ENCODE measurements at regions not wholly inside any gene's neighbourhood (a gene's known extent, or its start where the extent isn't known, plus 50 kb on each side); places are given as distances from the start of the nearest gene placed in this dataset.

DNA sequence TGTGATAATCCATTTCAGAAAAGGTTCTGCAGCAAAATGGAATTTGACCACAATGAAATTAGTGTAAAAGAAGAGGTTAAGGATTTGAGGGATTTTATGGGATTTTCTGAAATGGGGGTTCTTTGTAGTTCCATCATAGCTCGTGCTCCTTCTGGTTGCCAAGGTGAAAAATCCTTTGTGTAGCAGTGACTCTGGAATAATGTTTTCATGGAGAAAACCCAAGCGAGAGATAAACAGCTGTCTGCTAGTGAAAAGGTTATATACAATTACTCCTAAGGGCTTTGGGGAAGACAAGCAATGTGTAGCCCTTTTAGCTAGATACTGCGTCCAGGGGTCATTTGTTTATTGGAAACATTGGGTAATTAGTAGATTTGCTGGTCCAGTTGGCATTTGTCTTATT is 453.2 kb upstream of the DEPDC1 start:
- DNase-seq (ENCODE audit: low read depth in 4 of 4, low spot score in 3 of 4): no peak

DNA sequence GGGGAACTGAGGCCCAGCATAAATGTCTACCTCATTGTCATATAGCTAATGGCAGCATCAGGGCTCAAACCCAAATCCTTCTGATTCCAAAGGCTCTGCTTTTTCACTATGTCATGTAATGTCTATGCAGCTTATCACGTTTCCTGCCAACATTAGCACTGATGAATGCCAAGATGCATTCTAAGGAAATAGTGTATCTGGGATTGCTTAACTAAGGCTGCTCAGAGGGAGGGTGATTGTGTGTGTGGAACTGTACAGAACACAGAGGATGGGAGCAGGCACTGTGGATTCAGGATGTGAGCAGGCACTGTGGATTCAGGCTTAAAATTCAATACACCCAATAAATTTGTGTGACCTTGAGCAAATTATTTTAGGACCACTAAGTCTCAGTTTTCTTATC is 456.4 kb upstream of the DEPDC1 start:
- no peak for DNase-seq (ENCODE audit: low read depth in 4 of 4, low spot score in 3 of 4)

- no peak for DNase-seq (ENCODE audit: low read depth in 4 of 4, low spot score in 3 of 4)
These were observed 458.0 kb upstream of the DEPDC1 start for GRCh38 chr1:68954841-68955240.

DNA sequence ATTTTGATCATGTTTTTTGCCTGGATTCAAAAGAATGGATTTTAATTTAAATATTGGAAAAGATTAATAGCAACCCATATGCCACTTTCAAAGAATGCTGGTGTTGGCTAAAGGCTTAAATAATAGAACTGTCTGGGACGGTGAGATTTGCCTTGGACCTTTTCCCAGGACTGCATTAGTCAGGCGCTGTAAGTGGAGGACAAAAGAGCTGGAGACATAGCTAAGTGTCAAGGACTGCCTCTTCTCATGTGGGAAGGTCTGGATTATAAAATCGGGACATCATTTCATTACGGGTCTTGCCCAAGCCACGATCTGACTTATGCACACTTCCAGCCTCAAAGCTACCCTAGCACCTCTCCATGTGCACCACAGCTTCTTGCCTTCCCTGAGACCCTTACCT is 458.5 kb upstream of the DEPDC1 start:
- no peak for DNase-seq (ENCODE audit: low read depth in 4 of 4, low spot score in 3 of 4)

DNA sequence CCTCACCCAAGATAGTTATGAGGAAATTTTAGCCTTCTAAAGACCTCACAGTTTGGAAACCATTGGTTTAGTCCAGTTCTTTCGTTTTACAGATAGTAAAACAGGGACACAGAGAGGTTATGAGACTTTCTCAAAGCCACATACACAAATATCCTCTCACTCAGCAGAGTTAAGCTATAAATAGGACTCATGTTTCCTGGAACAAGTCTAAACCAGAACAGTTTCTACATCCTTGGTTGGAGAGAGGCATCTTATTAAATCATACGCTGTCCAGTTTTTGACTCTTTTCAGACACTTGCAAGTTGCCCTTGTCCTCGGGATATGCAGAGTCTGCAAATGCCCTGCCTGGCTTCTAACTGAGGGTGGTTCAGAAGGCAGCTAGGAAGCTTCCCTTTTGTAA is 462.1 kb upstream of the DEPDC1 start:
- no peak for DNase-seq (ENCODE audit: low read depth in 4 of 4, low spot score in 3 of 4)

GRCh38 chr1:68959461-68960030 is 462.7 kb upstream of the DEPDC1 start:
- DNase-seq (ENCODE audit: low read depth in 4 of 4, low spot score in 3 of 4): no peak

- DNase-seq (ENCODE audit: low read depth in 4 of 4, low spot score in 3 of 4): no peak
These were observed 464.3 kb upstream of the DEPDC1 start for GRCh38 chr1:68961143-68961542.

DNA sequence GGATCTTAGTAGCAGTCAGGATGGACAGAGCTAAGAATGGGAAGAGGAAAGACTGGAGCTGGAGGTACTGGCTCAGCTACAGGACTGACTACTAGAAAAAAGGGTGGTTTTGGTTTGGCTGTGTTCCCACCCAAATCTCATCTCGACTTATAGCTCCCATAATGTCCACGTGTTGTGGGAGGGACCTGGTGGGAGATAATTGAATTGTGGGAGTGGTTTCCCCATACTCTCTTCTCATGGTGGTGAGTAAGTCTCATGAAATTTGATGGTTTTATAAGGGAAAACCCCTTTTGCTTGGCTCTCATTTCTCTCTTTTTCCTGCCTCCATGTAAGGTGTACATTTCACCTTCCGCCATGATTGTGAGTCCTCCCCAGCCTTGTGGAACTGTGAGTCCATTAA is 466.5 kb upstream of the DEPDC1 start:
- no peak for DNase-seq (ENCODE audit: low read depth in 4 of 4, low spot score in 3 of 4)

GRCh38 chr1:68969441-68969840 is 472.6 kb upstream of the DEPDC1 start:
- no peak for DNase-seq (ENCODE audit: low read depth in 4 of 4, low spot score in 3 of 4)

- DNase-seq (ENCODE audit: low read depth in 4 of 4, low spot score in 3 of 4): no peak
These were observed 473.7 kb upstream of the DEPDC1 start for GRCh38 chr1:68970571-68970970.

GRCh38 chr1:68973459-68974244 is 476.8 kb upstream of the DEPDC1 start:
- DNase-seq (ENCODE audit: low read depth in 4 of 4, low spot score in 3 of 4): no peak

GRCh38 chr1:68974447-68974846 is 477.6 kb upstream of the DEPDC1 start:
- no peak for DNase-seq (ENCODE audit: low read depth in 4 of 4, low spot score in 3 of 4)

GRCh38 chr1:68975212-68975933 is 478.5 kb upstream of the DEPDC1 start:
- DNase-seq (ENCODE audit: low read depth in 4 of 4, low spot score in 3 of 4): peak in 1 of 4 donors; percentile 33

DNA sequence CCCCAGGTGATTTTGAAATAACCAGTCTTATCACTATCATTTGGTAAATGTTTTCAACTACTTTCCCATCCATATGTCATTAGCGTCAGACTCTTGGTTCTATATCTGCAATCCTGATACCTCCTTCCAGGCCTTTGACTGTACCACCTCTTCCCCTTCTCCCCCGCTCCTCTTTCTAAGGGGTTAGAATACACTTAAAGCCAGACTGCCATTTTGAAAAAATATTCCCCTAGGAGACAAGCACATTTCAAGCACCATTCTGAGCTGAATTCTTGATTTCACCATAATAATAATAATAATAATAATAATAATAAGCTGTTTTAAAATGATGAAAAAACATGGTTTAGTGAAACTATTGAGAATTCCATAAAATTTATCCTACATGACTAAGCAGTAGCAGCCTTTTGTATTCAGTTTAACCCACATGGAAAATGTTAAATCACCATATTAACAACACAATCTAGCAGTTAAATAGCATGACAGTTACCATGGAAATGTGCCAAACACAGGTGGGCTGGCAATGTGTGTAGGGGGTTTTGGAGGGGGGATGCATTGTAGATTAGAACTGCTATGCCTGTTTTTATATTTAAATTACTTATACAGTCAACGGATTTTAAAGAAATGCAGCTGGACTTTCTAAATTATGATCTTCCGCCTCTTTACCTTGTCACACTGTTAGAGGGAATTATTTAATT is 480.2 kb upstream of the DEPDC1 start:
- DNase-seq (ENCODE audit: low read depth in 4 of 4, low spot score in 3 of 4): no peak

DNA sequence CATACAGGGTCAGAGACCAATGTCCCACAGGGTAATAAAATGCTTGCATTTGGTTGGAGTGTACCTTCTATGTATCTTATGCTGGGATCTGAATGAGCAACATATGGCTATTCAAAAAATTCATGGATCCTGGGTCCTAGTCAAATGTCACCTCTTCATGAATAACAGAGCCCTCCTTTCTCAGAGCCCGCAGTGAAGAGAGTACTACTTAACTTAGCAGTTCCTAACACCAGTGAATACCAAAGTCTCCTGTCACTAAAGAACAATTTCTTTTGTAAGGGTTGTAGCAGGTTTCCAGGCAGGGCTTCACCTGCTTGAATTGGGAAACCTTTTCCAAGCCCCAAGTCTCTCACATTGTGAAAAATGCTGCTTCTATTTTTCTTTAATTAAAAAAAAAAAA is 483.0 kb upstream of the DEPDC1 start:
- no peak for DNase-seq (ENCODE audit: low read depth in 4 of 4, low spot score in 3 of 4)

DNA sequence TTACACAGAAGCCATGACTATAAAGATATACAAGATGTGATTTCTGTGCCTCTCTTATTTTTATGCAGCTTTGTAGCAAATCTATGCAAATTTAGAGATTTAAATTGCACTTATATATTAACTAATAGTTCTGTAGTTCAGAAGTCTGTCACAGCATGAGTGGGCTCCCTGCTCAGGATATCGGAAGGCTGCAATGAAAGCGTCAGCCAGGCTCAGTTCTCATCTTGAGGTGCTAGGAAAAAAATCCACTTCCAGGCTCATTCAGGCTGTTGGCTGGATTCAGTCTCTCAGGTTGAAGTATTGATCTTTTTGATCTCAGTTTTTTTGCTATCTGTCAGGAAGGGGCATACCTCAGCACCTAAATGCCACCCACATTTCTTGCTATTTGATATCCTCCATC is 487.4 kb upstream of the DEPDC1 start:
- DNase-seq (ENCODE audit: low read depth in 4 of 4, low spot score in 3 of 4): no peak

DNA sequence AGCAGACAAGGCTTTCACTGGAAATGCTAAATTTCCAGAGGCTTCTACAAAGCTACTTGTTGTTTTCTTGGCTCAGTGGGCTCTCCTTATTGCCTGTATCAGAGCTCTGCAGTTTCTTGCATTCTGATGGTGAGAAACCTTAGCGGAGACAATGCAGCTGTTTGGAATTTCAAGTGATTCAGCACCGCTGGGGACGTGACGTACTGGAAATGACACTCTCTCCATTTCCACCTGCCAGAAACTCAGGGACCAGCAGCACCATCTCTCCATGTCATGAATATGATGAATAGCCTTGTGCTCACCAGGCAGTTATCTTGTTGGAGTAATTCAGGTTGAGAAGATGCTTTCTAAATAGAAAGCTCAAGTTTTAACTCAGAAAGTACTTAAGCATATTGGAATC is 497.2 kb upstream of the DEPDC1 start:
- no peak for DNase-seq (ENCODE audit: low read depth in 4 of 4, low spot score in 3 of 4)

DNA sequence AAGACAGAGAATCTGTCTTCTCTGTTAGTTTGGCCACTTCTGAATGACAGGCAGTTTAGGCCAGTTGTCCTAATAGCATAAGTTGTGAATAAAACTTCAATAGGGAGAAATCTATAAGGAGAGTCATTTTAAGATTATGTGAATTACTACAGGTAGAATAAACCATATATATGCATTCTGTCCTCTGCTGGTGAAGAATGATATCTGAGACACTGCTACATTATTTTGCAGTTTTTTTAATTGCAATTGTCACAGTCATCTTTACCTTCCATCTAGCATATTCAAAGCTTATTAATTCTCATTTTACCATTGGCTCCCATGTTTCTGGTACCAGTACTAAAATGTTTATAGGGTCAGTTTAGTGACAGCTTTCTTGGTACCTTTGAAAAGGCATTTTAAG is 519.6 kb upstream of the DEPDC1 start:
- DNase-seq (ENCODE audit: low read depth in 4 of 4, low spot score in 3 of 4): no peak

DNA sequence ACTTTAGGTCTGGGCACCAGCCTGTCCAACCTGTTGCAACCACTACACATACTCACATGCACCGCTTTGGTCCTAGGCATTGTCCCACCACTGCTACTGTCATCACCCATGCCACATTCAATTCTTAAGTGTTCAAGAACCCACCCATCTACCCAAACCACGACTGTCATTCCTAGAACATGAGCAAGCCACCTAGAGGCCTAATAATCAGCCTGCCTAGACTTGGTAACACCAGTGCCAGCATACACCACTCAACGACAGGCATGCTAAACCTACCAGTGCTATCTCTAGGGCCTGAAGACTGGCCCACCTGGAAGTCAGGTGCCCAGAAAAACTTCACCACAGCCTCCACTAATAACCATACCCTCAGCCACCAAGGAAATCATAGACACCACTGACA is 532.8 kb upstream of the DEPDC1 start:
- DNase-seq (ENCODE audit: low read depth in 4 of 4, low spot score in 3 of 4): no peak

- DNase-seq (ENCODE audit: low read depth in 4 of 4, low spot score in 3 of 4): no peak
These were observed 529.3 kb upstream of the LRRC7 start for GRCh38 chr1:69038379-69038778.

GRCh38 chr1:69045572-69045971 is 522.1 kb upstream of the LRRC7 start:
- DNase-seq (ENCODE audit: low read depth in 4 of 4, low spot score in 3 of 4): no peak

Data from right renal pelvis (tissue), 4 donors.